B cell (primary cell): ENCODE measurements at regions not wholly inside any gene's neighbourhood (a gene's known extent, or its start where the extent isn't known, plus 50 kb on each side); places are given as distances from the start of the nearest gene placed in this dataset.
"Not testable (repeated sequence)": the region's sequence is repeated elsewhere in the genome, so short reads cannot be mapped to it uniquely, and the experiment has no call there.

Source experiments
- ATAC-seq: fragments of 200-7000 bp; cut with Tn5 transposase; one replicate; pipeline ENCODE4 v1.10.0; 2021; ENCODE audit warnings: low read depth, mild to moderate bottlenecking, moderate number of reproducible peaks, moderate library complexity
- CTCF ChIA-PET: fragments of 350-600 bp; sonication (Branson Sonifier 250); formaldehyde crosslinking; loops from one replicate; lab custom pipeline; 2021; ENCODE audit warnings: antibody characterized with exemption, inconsistent platforms; lab: Charles Lee
- POLR2A ChIA-PET: fragments of 350-600 bp; sonication (Branson Sonifier 250); formaldehyde crosslinking; loops from one replicate; lab custom pipeline; 2021; ENCODE audit warnings: antibody characterized with exemption; lab: Charles Lee
- DNase-seq: peaks from one replicate; pipeline ENCODE4 v3.0.0; 2013
- H2AFZ ChIP-seq: 2 replicates; pipeline ENCODE4 v1.6.1; 2012; ENCODE audit warnings: mild to moderate bottlenecking, low read depth, low read length; ENCODE audit not compliant: insufficient read depth, poor library complexity, severe bottlenecking
- H3K27ac ChIP-seq, 2 donors: 1 replicate in 1 of 2; 2 replicates in 1 of 2; pipeline ENCODE4 v1.5.1; 2012 to 2013; ENCODE audit warnings: low read length in 2 of 2, mild to moderate bottlenecking in 2 of 2, moderate library complexity in 1 of 2
- H3K27me3 ChIP-seq, 4 experiments: fragments of 200-600 bp in 1 of 4; sonication (generic) in 1 of 4; replicated peaks in 1 of 4; 1 replicate in 2 of 4; 2 replicates in 2 of 4; pipeline versions ENCODE4 v1.6.1 to v1.7.0; 2013 to 2016; ENCODE audit warnings: low read length in 3 of 4, mild to moderate bottlenecking in 2 of 4, mixed read lengths in 1 of 4, moderate library complexity in 1 of 4; ENCODE audit not compliant: insufficient read depth in 4 of 4, control insufficient read depth in 3 of 4; ENCODE audit errors: control extremely low read depth in 1 of 4
- H3K36me3 ChIP-seq, 2 experiments: replicated peaks in 1 of 2; 1 replicate in 1 of 2; 2 replicates in 1 of 2; pipeline versions ENCODE4 v1.6.1 to v1.7.1; 2013; ENCODE audit warnings: low read length in 1 of 2; ENCODE audit not compliant: insufficient read depth in 2 of 2, control insufficient read depth in 1 of 2; ENCODE audit errors: control extremely low read depth in 1 of 2, extremely low read depth in 1 of 2
- H3K4me1 ChIP-seq, 2 donors: fragments of 200-600 bp in 1 of 2; sonication (generic) in 1 of 2; 1 replicate in 1 of 2; 2 replicates in 1 of 2; pipeline versions ENCODE4 v1.5.1 to v1.6.1; 2013 to 2017; ENCODE audit warnings: low read length in 2 of 2; ENCODE audit not compliant: control insufficient read depth in 2 of 2, insufficient read depth in 2 of 2
- H3K4me2 ChIP-seq: replicated peaks from 2 replicates; pipeline ENCODE3; 2012; ENCODE audit warnings: mild to moderate bottlenecking, low read depth, low read length; ENCODE audit not compliant: poor library complexity, severe bottlenecking
- H3K4me3 ChIP-seq, 5 experiments: fragments of 200-600 bp in 1 of 5; sonication (generic) in 1 of 5; 1 replicate in 3 of 5; 2 replicates in 2 of 5; pipeline versions ENCODE4 v1.5.1 to v1.7.0; 2011 to 2016; ENCODE audit warnings: low read length in 4 of 5, mild to moderate bottlenecking in 4 of 5, low read depth in 2 of 5, control low read depth in 1 of 5, moderate library complexity in 1 of 5; ENCODE audit not compliant: insufficient read depth in 1 of 5; ENCODE audit errors: control extremely low read depth in 1 of 5, extremely low read depth in 1 of 5
- H3K79me2 ChIP-seq: fragments of 200-600 bp; sonication (generic); one replicate; pipeline ENCODE4 v1.6.0; 2016; ENCODE audit warnings: low read length; ENCODE audit not compliant: control insufficient read depth, insufficient read depth
- H3K9ac ChIP-seq: fragments of 200-600 bp; sonication (generic); 2 replicates; pipeline ENCODE4 v1.6.1; 2017; ENCODE audit warnings: mild to moderate bottlenecking, low read length, moderate library complexity
- H3K9me3 ChIP-seq, 3 donors: one replicate each; pipeline versions ENCODE4 v1.6.1 to v1.7.1; 2013; ENCODE audit warnings: low read length in 2 of 3; ENCODE audit not compliant: control insufficient read depth in 2 of 3, insufficient read depth in 1 of 3; ENCODE audit errors: control extremely low read depth in 1 of 3
- H4K20me1 ChIP-seq: 2 replicates; pipeline ENCODE4 v1.6.0; 2012; ENCODE audit warnings: mild to moderate bottlenecking, low read length; ENCODE audit not compliant: insufficient read depth, control insufficient read depth, poor library complexity, severe bottlenecking
- H3K27ac Mint-ChIP-seq: one replicate; pipeline ENCODE4 v1.8.0; 2021; ENCODE audit warnings: mixed read lengths
- H3K27me3 Mint-ChIP-seq: one replicate; pipeline ENCODE4 v1.8.0; 2021; ENCODE audit warnings: mixed read lengths
- H3K4me1 Mint-ChIP-seq: one replicate; pipeline ENCODE4 v1.8.0; 2021; ENCODE audit warnings: mixed read lengths
- H3K4me3 Mint-ChIP-seq: one replicate; pipeline ENCODE4 v1.8.0; 2021; ENCODE audit warnings: mixed read lengths
- H3K9me3 Mint-ChIP-seq: one replicate; pipeline ENCODE4 v1.8.0; 2022; ENCODE audit warnings: mixed read lengths; ENCODE audit not compliant: insufficient read depth
- CTCF ChIP-seq: fragments of 200-600 bp; IDR thresholded peaks from one replicate; pipeline ENCODE4 v1.8.0; 2022; ENCODE audit warnings: antibody characterized with exemption, mild to moderate bottlenecking
- EZH2 ChIP-seq: IDR thresholded peaks from 2 replicates; pipeline ENCODE4 v1.6.1; 2012; ENCODE audit warnings: borderline replicate concordance, low read depth, mild to moderate bottlenecking, moderate library complexity, low read length; ENCODE audit not compliant: insufficient read depth, poor library complexity, severe bottlenecking
- intact Hi-C: fragments of 100-400 bp; cut with micrococcal nuclease; formaldehyde crosslinking; loops from one replicate; pipeline ENCODE4 v1.10.0; 2022

- H3K27me3 ChIP-seq, H3K4me1 Mint-ChIP-seq, H3K4me3 ChIP-seq, H3K9me3 Mint-ChIP-seq, H3K4me1 ChIP-seq, H3K4me2 ChIP-seq, POLR2A ChIA-PET, H3K27me3 Mint-ChIP-seq, H3K36me3 ChIP-seq, DNase-seq, H4K20me1 ChIP-seq, ATAC-seq, CTCF ChIA-PET, H3K27ac ChIP-seq, H3K27ac Mint-ChIP-seq, H3K9ac ChIP-seq, H3K79me2 ChIP-seq, H2AFZ ChIP-seq, intact Hi-C loops, H3K4me3 Mint-ChIP-seq, H3K9me3 ChIP-seq: not testable (repeated sequence)
Measured at GRCh38 chr2:37735524-37735910, 64.1 kb upstream of the CDC42EP3 start.

GRCh38 chr2:37737507-37737906, 66.1 kb upstream of the CDC42EP3 start:
- H3K4me3 Mint-ChIP-seq, result no peak overlapping the region
- Histone ChIP-seq H3K4me2 (no peak overlapping the region), H3K27me3 (no peaks in the 10 kb centered on the region), H2AFZ (no peak overlapping the region), H3K4me1 (no peaks in the 10 kb centered on the region), H3K36me3 (no peaks in the 10 kb centered on the region), H3K9me3 (no peaks in the 10 kb centered on the region), H3K79me2 (no peaks in the 10 kb centered on the region), H3K4me3 (no peak overlapping the region), H4K20me1 (no peaks in the 10 kb centered on the region), H3K27ac (no peak overlapping the region), H3K9ac (no peak overlapping the region)
- no peaks in the 10 kb centered on the region for H3K4me1 Mint-ChIP-seq
- intact Hi-C loops, result no loop called here
- ChIA-PET POLR2A (interaction anchor here (0.6 kb wide), 1 partner anchor 9 kb away, joined by 5 read pairs; no protein-coding TSS in a partner anchor), CTCF (no interaction called here)
- no peak for DNase-seq
- H3K27me3 Mint-ChIP-seq, result peaks cover 9% of the 10 kb centered on the region
- no peak for ATAC-seq
- no peaks in the 10 kb centered on the region for H3K9me3 Mint-ChIP-seq
- no peak for TF ChIP-seq EZH2
- TF ChIP-seq CTCF, result no peak
- no peak overlapping the region for H3K27ac Mint-ChIP-seq
